NCI-H2029 (cell line): ENCODE measurements at regions not wholly inside any gene's neighbourhood (a gene's known extent, or its start where the extent isn't known, plus 50 kb on each side); places are given as distances from the start of the nearest gene placed in this dataset.

Experiments
- DNase-seq: peaks from one replicate; lab custom pipeline; 2025; lab: John Stamatoyannopoulos, UW

GRCh38 chr2:181149056-181149455 is 168.7 kb downstream of the UBE2E3 start:
- no peak for DNase-seq

GRCh38 chr2:181152226-181152625 is 171.8 kb downstream of the UBE2E3 start:
- DNase-seq, result no peak

- no peak for DNase-seq
Observed at GRCh38 chr2:181152701-181153100, 172.3 kb downstream of the UBE2E3 start.

- no peak for DNase-seq
Observed at GRCh38 chr2:181153886-181154285, 173.5 kb downstream of the UBE2E3 start.

- DNase-seq, result no peak
Observed at GRCh38 chr2:181157326-181157725, 176.9 kb downstream of the UBE2E3 start.

GRCh38 chr2:181158427-181158826 is 178.0 kb downstream of the UBE2E3 start:
- DNase-seq, result no peak

DNA sequence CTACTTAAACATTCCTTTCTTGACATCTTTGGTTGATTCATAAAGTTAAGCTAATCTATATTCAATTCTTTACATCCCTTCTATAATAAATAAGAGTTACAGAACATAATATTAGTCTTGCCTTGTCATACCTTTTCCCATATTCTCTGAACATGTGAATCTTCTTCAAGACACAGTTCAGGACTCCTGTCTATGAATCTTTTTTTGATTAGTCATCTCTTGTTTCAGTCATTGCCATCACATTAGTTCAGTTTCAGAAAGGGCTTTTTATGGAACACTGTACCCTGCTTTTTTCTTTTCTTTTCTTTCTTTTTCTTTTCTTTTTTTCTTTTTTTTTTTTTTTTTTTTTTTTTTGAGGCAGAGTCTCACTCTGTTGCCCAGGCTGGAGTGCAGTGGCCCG is 181.2 kb downstream of the UBE2E3 start:
- DNase-seq, result no peak

GRCh38 chr2:181163139-181163538 is 182.7 kb downstream of the UBE2E3 start:
- no peak for DNase-seq

- DNase-seq, result no peak
Observed at GRCh38 chr2:181163691-181164090, 183.3 kb downstream of the UBE2E3 start.

- no peak for DNase-seq
Observed at GRCh38 chr2:181164699-181165098, 184.3 kb downstream of the UBE2E3 start.

- no peak for DNase-seq
Observed at GRCh38 chr2:181165199-181165868, 184.9 kb downstream of the UBE2E3 start.

DNA sequence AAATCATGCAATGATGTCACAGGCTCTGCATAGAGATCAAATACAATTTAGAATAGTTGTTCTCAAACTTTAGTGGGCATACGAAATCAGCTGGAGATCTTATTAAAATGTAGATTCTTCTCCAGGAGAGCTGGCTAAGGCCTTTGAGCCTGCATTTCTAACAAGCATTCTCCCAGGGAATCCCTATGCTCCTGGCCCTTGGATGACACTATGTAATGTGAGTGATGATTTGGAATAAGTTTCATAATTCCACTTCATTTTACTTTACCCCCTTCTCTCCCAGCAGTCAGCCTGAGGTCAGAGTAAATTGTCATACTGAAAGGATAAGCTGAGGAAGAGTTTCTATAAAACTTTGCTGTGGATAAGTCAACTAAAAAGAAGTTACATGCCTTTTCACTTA is 189.1 kb downstream of the UBE2E3 start:
- DNase-seq, result no peak

DNA sequence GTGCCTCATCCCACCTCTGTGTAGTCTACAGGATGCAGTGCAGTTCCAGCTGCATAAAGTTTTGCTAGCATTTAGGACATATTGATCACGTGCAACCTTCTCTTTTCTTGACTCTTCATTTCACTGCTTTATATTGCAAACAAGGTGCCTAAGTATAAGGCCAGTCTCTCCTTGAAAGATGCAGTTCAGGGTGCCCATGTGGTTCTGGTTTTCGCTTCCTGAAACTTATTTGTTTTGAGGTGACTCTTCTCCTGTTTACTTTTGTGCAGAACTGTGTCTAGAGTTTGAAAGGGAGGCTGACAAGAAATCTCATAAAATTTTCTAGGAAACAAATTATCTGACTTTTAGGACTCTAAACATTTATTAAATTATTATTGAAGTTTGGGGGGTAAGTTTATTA is 189.9 kb downstream of the UBE2E3 start:
- DNase-seq, result no peak

- no peak for DNase-seq
Observed at GRCh38 chr2:181172676-181173075, 192.3 kb downstream of the UBE2E3 start.

- no peak for DNase-seq
Observed at GRCh38 chr2:181174611-181175580, 194.5 kb downstream of the UBE2E3 start.

- no peak for DNase-seq
Observed at GRCh38 chr2:181176540-181176939, 196.1 kb downstream of the UBE2E3 start.

DNA sequence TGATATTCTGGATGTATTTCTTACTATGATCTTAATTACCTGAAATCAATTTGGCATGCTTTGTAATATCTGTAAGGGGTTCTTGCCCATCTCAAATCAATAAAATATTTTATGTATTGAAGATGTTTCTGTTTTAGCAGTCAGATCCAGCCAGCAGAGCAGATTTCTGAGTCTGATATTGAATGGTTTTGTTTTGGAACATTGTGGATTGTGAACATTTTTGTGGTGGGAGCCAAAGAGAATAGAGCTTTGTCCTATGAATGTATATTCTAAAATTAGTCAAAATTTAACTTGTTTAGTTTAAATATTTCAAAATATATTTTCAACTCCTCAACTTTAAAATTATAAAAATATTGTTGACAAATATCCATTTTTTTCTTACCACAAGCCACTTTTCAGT is 197.0 kb downstream of the UBE2E3 start:
- DNase-seq, result no peak

DNA sequence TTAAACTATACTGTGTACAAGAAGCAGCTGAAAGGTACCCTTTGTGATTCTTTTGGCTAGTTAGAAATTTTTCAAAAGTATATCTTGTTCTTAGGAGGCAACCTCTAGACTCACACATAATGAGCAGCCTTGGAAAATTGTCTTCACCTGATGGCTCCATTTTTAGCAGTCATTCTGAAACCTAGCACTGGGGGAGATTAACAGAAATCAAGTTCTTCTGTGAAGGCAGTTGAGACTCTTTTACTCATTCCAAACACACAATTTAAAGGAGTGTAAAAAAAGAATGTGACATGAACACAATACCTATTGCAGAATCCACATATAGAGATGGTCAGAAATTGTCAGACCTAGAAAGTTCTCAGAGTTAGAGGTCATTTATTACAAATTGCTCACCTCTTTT is 197.7 kb downstream of the UBE2E3 start:
- no peak for DNase-seq

GRCh38 chr2:181178823-181179412 is 198.5 kb downstream of the UBE2E3 start:
- no peak for DNase-seq

DNA sequence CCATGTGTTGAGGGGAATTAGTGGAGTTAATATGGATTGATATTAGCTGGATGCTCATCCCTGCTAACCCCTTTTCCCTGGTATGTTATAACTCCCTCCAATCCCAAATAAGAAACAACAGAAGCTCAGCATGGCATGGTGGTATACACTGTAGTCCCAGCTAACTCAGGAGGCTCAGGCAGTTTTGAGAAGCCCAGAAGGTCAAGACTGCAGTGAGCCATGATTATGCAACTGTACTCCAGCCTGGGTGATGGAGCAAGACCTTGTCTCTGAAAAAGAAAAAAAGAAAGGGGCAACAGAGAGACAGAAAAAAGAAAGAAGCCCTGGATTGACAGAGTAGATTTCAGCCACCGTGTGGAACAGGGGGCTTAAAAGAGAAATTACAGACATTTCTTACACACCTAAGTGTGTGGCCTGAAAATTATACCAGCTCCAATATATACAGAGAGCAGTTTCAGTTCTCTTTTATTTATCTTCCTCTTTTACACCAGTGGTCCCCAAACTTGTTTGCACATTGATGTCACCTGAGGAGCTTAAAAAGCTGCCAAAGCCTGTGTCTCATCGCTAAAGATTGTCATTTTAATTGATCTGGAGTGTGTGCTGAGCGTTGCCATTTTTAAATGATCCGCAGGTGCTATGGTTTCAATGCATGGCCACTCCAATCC is 203.6 kb downstream of the UBE2E3 start:
- DNase-seq, result no peak

DNA sequence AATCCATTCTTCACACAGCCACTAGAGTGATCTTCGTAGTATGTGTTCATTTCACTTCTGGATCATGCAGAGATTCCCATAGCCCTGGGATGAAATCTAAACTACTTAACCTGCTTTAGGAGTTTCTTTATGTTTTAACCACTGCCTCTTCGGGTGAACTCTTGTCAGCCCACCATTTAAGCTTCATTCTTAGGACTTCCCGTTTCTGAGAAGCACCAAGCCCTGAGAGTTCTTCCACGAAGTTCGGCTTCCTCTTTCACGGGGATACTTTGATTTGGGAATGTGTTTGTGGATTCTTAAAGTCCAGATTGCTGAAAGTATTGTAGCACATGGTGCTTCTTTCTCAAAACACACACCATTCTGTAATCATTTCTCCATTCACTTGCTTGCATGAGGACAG is 205.0 kb downstream of the UBE2E3 start:
- DNase-seq, result no peak

DNA sequence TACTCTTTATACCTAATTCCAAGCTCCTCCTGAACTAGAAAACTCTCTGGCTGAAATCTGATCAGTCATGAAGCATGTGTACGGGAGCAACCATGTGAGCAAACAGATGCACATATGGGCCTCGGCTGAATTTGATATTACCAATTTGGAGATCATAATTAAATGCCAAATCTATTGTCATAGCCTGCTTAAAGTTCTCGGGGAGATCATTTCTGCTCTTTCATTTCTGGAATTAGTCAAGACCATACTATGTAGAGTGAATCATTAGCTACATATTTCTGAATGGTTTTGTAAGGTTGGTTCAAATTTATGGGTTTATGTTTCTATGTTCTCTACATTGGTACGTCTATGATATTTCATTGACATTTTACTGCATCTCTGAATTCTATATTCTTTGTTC is 205.5 kb downstream of the UBE2E3 start:
- DNase-seq, result no peak
